ENCODE measurements at regions not wholly inside any gene's neighbourhood (a gene's known extent, or its start where the extent isn't known, plus 50 kb on each side); places are given as distances from the start of the nearest gene placed in this dataset.
A peak's percentile ranks its signal among the peaks of the same experiment; 100 is the strongest.
"Not testable (repeated sequence)": the region's sequence is repeated elsewhere in the genome, so short reads cannot be mapped to it uniquely, and the experiment has no call there.

DNA sequence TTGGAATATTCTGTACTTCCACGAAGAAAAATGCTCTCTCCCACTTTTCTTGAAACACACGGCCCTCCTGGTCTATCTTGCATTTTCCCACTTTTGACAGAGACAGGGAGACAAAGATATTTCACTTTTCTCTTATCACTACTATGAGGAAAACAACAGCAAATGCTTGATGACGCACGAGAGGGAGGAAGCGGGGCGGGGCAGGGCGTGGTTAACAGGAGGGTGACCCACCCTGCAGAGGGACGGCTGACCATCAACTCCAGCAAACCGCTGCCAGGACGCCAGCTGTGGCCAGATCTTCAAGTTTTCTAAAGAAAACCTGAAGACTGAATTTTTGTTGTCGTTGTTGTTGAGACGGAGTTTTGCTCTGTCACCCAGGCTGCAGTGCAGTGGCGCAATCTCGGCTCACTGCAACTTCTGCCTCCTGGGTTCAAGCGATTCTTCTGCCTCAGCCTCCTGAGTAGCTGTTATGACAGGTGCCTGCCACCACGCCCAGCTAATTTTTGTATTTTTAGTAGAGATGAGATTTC lies 63.8 kb downstream of the NSUN5 start:
- DNase-seq = not testable (repeated sequence)

DNA sequence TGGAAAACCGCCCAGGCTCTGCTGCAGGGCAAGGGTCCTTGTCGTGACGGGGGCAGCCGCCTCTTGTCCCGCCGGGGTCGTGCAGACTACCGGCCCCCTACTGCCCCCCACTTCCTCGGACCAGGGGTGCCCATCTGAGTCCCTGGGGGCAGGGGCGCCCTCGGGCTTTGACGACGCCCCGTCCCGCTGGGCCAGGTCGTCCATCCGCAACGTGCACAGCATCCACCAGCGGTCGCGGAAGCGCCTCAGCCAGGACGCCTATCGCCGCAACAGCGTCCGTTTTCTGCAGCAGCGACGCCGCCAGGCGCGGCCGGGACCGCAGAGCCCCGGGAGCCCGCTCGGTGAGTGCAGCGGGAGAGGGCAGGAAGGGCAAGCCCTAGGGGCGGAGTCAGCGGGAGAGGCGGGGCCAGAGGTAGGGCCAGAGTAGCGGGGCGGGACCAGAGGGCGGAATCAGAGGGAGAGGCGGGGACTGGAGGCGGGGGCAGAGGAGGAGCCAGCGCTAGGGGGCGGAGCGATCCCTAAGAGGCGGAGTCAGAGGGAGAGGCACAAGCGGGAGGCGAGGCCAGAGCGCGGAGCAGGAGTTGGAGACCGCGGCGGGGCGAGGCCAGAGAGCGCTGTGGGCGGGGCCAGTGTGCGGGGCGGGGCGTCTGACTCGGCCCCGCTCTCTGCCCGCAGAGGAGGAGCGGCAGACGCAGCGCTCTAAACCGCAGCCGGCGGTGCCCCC lies 73.5 kb downstream of the NSUN5 start:
- not testable (repeated sequence) for DNase-seq

DNA sequence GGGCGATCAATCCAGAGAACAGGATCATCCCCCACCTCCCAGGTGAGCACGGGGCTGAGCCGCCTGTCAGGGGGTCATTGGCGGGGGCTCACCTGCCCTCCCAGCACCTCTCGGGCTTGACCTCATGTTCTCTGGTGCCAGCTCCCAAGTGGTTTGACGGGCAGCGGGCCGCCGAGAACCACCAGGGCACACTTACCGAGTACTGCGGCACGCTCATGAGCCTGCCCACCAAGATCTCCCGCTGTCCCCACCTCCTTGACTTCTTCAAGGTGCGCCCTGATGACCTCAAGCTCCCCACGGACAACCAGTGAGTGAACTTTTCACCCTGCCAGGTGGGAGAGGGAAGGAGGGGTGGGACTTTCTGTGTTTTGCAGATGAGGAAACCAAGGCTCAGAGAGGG lies 82.9 kb downstream of the NSUN5 start:
- not testable (repeated sequence) for DNase-seq

DNA sequence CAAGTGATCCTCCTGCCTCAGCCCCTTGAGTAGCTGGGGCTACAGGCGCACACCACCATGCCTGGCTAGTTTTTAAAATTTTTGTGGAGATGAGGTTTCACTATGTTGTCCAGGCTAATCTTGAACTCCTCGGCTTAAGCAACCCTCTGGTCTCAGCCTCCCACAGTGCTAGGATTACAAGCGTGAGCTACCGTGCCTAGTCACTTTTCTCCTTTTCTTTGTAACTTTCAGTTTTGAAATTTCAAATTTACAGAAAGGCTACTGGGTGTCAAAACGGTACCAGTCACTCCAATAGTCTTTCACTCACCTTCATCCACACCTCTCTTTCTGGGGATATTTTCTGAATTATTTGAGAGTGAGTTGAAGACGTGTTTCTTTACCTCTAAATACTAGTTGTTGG lies 86.9 kb downstream of the NSUN5 start:
- not testable (repeated sequence) for DNase-seq

DNA sequence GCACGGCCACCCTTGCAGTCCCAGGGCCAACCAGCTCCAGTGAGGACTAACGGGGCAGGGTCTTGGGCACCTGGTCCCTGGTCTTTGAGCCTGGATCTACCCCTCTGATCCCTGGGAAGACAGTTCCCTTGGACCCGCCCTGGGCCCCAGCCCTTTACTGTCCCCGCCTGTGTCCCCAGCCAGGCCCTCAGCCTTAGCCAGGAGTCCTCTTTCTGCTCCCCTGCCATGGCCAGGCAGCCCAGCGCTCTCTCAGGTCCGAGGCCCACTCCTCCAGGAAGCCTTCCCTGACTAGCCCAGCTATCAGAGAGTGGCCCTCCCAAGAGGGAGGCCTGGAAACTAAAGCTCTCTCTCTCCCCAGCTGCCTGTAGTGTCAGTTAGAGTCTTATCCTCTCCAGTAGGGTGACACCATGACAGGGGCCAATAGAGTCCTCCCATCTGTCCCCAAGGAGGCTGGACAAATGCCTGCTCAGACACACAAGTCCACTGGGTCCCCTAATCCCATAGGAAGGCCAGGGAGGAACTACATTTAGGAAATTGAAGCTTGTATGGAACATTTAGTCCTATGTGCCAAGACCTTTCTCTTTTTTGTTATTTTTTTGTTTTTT lies 87.8 kb downstream of the NSUN5 start:
- DNase-seq = not testable (repeated sequence)

DNA sequence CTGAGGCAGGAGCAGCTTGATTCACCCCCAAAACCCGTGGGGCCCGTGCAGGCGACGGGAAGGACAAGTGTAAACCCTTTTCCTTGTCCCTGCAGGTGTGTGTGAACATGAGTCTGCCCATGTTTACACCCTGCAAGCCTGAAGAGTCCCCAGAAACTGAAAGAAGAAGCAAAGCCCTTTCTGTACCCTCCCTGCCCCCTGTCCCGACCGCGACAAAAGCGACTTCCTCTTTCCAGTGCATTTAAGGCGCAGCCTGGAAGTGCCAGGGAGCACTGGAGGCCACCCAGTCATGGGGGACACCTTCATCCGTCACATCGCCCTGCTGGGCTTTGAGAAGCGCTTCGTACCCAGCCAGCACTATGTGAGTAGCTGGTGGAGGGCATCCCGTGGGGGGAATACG lies 88.3 kb downstream of the NSUN5 start:
- not testable (repeated sequence) for DNase-seq

DNA sequence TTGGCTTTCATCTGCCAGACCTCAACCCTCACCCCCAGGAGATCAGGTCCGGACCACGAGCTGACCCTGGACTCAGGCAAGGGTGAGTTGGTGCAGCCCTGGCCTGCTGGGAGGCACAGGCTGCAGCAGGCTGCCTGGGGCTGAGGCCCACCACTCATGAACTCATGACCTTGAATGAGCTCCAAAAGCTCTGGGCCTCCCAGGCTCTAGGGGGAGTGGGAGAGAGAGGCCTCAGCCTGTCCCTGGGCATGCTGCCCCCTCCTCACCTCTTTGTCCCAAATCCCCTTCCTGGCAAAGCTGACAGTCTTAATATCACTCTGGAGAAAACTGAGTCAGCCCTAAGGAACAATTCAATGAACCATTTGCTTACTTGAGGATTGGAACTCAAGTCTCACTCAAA lies 89.8 kb downstream of the NSUN5 start:
- DNase-seq = not testable (repeated sequence)

DNA sequence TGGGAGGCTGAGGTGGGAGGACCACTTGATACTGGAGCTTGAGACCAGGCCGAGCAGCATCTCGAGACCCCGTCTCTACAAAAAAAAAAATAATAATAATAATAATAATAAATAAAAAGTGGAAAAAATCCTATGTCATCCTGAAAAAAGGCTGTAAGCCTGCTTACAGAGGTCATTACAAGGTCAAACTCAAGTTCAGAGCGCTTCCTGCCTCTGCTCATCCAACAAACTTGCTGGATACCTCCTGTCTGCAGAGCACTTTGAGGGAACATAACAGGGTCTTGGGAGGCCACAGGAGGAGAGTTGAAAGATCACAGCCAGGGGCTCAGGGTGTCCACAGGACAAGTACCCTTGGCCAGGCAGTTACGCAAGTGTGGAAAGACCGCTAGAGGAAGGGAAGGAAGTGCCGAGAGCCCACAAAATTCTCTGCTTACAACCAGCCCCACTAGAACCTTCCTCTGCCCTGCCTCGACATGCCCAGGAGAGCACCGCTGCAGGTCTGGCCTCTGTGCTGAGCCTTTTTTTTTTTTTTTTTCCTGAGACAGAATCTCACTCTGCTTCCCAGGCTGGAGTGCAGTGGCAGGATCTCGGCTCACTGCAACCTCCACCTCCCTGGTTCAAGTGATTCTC lies 92.5 kb downstream of the NSUN5 start:
- not testable (repeated sequence) for DNase-seq

DNA sequence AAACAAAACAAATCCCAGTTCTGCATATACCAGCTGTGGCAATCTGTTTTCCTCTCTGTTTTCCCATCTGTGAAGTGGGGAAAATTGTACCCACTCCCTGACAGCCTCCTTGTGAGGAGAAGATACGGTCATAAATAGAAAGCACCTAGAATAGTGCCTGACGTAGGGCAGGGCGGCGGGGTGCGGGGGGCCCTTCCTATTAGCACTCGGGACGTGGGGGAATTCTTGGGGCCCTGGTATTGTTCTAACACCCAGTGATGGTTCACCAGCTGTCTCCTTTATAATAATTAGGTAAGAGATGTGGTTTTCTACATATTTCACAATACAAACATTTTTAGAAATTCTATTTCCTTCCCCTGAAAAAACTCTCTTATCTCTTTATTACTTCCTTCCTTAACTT lies 93.4 kb downstream of the NSUN5 start:
- DNase-seq = not testable (repeated sequence)

DNA sequence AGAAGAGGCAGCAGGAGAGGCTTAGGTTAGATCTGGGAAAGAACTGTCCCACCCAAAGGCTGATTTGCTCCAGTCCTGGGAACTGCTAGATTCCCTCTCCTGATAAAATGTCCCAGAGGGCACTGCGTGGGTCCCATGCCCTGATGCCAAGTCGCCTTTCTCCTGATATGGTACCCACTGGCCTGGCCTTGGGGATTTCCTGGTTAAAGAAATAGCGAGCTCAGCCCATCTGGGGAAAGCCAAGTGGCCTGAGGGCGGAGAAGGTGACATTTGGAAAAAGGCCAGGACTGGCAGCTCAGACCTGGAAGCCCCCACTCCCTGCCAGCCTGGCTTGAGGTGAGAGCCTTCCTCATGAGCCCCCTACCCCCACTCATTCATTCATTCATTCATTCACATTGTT lies 94.2 kb downstream of the NSUN5 start:
- not testable (repeated sequence) for DNase-seq

DNA sequence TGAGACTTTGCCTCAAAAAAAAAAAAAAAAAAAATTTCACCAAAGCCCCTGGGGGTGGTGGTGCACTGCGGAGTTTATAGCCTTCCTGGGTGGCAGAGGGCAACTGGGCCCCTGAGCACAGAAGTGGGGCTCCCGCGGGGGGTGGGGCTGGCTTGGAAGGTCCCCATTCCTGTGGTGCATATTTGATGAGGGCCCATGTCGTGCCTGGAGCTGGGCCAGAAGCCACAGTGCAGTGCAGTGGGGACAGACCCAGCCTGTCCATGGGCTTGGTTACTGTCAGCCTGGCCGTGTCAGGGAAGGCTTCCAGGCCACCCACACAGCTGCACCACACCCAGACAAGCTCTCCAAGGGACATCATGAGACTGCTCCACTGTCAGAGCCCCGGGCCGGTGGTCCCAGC lies 95.5 kb downstream of the NSUN5 start:
- DNase-seq = not testable (repeated sequence)

DNA sequence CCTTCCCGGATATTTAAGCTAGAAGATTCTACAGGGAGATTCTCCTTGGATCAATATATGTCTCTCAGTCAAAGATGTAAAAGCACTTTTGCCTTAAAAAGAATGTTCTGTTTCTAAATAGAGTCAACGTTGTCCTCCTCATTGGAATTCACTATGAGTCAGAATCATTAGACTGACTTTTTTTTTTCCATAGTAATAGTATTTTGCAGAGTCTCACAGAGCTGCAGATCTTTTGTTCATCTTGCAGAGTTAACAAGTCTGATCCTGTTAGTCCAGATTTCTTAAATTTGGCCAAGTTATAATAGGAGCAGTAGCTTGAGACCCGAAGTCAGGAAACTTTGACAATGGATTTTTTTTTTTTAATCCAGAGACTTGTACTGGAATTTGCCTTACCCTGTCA lies 103.0 kb downstream of the NSUN5 start:
- DNase-seq = not testable (repeated sequence)

DNA sequence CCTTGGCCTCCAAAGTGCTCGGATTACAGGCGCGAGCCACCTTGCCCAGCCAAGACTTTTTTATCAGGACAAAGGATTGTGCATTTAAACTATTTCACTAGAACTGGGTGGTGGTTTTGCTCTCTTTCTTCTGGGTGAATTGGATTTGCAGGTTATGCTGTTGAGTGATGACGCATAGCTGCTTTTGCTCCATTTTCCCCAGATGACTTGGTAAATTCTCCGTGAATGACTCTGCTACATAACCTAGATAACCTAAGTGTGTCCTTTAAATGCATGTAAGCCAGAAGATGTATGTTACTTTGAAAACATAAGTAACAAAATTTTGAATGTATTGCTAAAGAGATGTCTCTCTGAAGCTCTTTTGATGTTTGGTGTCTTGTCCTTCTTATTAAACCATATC lies 103.7 kb downstream of the NSUN5 start:
- DNase-seq = peak; percentile 7

DNA sequence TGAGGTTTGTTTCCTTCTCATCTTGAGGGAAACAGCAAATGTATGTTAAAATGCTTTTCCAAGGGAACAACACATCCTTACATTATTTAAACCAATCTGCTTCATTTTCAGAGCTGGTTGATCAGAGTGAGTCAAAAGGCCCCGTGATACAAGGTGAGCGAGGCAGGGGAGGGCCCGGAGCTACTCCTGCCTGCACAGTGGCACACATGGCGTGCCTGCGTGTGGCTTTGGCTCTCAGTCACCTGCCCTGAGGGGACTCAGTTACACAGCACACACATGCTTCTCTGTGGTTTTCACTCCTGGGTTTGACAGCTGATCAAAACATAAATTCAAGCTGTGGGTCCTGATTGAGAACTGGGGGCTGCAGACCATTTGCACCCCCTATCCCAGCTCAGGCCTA lies 105.3 kb downstream of the NSUN5 start:
- not testable (repeated sequence) for DNase-seq

DNA sequence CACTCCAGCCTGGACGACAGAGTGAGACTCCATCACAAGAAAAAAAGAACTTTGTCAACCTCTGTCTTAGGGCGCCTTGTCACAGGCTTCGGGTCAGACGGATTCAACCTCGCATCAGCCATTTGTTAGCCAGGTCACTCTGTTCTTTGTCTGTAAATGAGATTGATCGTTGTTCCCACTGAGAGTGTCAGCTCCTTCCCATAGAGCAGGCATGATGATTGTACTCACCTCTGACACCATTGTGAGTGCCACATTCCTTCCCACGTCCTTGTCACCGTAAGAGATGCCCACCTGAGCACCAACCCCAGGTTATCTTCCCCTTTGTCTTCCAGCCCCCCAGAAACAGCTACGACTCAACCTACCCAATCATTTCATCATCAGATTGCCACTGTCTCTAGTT lies 107.4 kb downstream of the NSUN5 start:
- not testable (repeated sequence) for DNase-seq

DNA sequence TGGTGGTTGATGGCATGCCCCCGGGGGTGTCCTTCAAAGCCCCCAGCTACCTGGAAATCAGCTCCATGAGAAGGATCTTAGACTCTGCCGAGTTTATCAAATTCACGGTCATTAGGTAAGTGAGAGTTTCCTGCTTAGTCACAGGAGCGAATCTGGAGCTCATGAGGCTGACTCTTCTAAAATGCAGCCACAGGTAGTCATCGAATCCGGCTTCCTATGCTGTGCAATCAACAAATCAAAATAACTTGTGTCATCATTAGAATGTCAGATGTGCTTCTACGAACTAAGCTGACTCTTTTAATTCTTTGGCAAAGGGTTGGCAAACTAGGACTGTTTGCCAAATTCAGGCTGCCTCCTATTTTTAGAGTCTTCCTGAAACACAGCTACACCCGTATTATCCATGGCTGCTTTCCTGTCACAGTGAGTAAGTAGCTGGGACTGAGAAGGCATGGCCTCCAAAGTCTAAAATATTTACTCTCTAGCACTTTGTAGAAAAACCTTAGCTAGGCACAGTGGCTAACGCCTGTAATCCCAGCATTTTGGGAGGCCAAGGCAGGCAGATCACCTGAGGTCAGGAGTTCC lies 108.0 kb downstream of the NSUN5 start:
- DNase-seq = not testable (repeated sequence)

DNA sequence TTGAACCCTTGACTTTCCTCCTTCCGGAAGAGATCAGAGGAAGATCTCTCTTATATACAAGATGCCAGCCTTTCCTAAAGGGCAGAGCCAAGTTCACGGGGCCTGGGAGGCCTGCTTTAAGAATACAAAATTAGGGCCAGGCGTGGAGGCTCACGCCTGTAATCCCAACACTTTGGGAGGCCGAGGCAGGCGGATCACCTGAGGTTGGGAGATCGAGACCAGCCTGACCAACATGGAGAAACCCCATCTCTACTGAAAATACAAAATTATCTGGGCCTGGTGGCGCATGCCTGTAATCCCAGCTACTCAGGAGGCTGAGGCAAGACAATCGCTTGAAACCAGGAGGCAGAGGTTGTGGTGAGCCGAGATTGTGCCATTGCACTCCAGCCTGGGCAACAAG lies 108.2 kb upstream of the SPDYE9 start:
- DNase-seq = not testable (repeated sequence)

DNA sequence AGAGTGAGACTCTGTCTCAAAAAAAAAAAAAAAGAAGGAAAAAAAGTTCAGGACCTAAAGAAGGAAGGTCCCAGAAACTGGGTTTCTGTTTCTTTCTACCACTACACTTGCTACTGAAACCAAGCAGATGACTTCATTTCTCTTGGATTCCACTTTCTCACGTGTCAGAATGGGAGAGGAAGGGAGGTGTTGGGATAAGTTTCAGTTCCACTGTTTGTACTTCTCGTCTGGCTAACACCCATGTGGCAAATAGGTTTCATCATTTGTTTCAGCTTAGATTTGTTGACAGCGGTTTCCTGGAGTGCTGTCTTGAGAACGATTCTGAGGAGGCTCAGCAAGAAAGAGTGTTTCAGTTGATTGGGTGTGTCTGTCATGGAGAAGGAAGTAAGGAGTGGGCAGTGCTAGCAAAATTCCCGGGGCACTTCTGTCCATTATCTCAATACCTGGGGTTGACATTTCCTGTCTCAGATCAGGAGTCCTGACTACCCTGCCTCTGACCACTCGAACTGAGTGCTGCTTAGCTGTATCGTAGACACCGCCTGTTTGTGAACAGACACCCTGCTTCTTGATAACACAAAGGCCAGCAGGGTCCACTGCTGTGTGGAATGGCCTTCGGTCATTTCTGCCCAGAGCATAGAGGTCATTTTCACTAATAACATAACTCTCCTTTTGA lies 104.8 kb upstream of the SPDYE9 start:
- not testable (repeated sequence) for DNase-seq

DNA sequence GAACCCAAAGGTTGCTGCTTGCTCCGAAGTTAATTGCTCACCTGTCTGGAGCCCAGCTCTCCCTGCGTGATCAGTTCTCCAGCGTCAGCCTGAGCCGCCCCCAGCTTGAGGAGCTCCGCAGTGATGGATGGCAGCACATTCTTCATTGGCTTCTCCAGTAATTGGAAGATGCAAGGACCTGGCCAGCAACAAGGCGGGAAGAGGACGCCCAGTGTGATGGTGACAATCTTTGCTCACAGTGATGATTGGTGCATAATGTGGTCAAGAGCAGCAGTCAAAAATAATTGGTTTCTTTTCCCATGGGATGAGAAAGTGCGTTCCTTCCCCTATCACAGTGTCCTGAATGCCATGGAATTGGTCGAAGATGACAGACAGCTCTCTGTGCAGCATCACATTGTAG lies 102.4 kb upstream of the SPDYE9 start:
- DNase-seq = not testable (repeated sequence)

DNA sequence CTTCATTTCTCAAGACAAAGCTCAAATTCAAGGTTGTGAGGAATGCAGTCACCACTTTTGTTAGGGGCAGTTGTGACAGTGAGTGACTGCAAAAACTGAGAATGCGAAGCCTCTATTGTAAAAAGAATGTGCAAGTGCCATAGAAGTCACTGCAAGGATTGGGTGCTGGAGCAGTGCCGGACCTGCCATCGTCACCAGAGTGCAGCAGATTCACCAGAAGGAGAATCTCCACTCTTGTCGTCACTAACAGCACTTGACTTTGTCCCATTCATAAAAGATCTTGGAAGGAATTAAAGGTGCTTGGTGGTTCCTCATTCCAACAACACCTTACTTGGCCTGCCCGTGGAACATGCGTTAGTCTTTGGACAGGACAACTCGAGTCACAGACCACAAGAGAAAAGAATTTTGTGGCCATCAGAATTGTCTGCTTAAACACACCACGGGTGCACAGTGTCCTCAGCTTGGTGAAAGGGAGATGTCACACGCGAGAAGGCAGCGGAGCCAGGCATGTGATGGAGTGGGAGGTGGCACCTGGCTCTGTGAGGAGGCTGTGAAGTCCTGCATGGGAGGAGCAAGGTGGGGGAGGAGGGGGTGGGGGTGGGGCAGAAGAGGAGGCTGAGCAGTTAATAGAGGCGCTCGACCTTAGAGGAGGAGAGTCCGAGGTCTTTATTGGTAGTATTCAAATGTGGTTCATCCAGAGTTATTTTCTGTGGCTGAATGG lies 100.9 kb upstream of the SPDYE9 start:
- not testable (repeated sequence) for DNase-seq

DNA sequence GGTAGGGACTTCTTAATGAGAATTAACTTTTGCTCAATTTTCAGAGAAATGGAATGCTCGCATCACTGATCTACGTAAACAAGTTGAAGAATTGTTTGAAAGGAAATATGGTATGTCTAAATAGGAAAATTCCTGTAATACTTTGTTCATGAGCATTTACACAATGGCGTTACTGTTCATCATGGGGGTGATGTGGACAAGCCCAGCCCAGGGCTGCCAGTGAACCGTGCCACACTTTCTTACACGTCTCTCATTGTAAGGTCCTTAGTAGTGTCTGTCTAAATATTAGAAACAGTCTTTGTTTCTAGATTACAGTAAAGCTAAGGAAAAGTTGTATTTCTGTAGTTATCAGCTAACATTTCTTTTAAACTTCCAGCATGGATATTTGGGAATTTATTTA lies 91.0 kb upstream of the SPDYE9 start:
- DNase-seq = not testable (repeated sequence)

DNA sequence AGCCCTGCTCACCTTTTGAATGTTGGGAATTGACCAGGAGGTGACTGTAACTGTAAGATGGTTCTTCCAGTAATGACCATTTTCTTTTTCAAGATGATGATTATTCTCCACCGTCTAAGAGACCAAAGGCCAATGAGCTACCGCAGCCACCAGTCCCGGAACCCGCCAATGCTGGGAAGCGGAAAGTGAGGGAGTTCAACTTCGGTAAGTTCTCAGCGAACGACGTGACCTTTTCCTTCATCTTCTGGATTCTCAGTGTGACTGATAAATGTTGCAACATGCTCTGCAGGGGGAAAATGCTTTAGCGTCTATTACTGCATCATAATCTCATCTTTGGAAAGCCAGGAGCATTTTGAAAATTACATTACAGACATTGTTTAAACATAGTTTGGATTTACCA lies 89.5 kb upstream of the SPDYE9 start:
- DNase-seq = not testable (repeated sequence)

Data from HCEC 1CT (cell line).